ENCODE measurements at regions not wholly inside any gene's neighbourhood (a gene's known extent, or its start where the extent isn't known, plus 50 kb on each side); places are given as distances from the start of the nearest gene placed in this dataset.

GRCh38 chr3:30292192-30292893 lies 314.1 kb upstream of the TGFBR2 start:
- TF ChIP-seq CTCF (IDR thresholded peaks at IDR 0.05) (no peak), REST (IDR thresholded peaks at IDR 0.05; ENCODE audit: insufficient read depth in 1 of 2, low read depth in 2 of 2, low read length in 1 of 2) (no peak), POLR2AphosphoS5 (IDR thresholded peaks at IDR 0.05; ENCODE audit: low read depth, low read length) (no peak), TCF7L2 (IDR thresholded peaks at IDR 0.05; ENCODE audit: low read depth, low read length) (no peak), SIN3A (IDR thresholded peaks at IDR 0.05; ENCODE audit: borderline replicate concordance, insufficient read depth, low read depth, low read length) (no peak)

All from Panc1 (cell line).